ENCODE measurements at regions not wholly inside any gene's neighbourhood (a gene's known extent, or its start where the extent isn't known, plus 50 kb on each side); places are given as distances from the start of the nearest gene placed in this dataset.

GRCh38 chr1:191892716-191893115 is 265.5 kb upstream of the RGS18 start:
- no peak for TF ChIP-seq CTCF (IDR thresholded peaks at IDR 0.05; ENCODE audit: low read depth, low read length)
- no peak for TF ChIP-seq EZH2phosphoT487 (IDR thresholded peaks at IDR 0.05; ENCODE audit: low read depth)
